Stimulated activated CD8-positive, alpha-beta memory T cell treated with anti-CD3 and anti-CD28 coated beads, Interleukin-2, amount 100 ng/mL, for 1 hour (primary cell): ENCODE measurements at regions not wholly inside any gene's neighbourhood (a gene's known extent, or its start where the extent isn't known, plus 50 kb on each side); places are given as distances from the start of the nearest gene placed in this dataset.
"Not testable (repeated sequence)": the region's sequence is repeated elsewhere in the genome, so short reads cannot be mapped to it uniquely, and the experiment has no call there.

ENCODE experiments used
- DNase-seq, 2 donors: peaks; one replicate each; pipeline ENCODE4 v3.0.0-alpha.2; 2020; ENCODE audit warnings: low read depth in 2 of 2

DNA sequence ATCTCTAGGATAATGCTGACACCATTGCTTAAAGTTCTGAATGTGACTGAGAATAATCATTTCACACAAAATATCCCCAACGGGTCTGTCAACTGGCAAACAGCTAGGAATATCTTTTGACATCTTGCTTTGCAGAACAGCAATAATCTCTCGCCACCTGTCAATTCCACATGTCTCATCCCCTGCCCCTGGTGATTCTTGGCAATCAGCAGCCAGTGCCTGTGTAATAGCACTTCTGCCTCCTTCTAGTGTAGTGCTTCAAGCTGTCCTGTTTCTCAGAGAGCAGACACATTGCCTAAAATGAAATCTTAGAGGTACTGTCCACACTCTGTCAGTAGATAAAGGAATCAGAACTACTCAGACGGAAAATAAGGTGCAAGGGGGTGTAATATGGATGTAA is 984.4 kb downstream of the LTN1 start:
- DNase-seq, result not testable (repeated sequence)

DNA sequence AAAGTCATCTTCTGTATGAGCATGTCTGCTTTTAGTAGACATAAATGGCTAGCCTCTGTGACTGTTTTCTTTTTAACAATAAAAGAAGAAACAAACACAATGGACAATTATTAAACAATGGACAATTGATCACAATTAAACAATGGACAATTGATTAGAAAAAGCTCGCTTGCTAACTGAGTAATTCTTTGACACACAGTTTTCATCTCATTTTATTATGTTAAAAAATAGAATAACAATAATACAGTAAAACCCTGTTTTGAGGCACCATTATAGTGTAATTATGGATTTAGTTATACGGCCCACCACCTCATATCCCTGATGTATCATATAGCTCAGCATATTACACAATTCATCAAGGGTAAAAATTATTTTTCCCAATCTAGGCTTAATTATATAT is 989.0 kb downstream of the LTN1 start:
- not testable (repeated sequence) for DNase-seq

DNA sequence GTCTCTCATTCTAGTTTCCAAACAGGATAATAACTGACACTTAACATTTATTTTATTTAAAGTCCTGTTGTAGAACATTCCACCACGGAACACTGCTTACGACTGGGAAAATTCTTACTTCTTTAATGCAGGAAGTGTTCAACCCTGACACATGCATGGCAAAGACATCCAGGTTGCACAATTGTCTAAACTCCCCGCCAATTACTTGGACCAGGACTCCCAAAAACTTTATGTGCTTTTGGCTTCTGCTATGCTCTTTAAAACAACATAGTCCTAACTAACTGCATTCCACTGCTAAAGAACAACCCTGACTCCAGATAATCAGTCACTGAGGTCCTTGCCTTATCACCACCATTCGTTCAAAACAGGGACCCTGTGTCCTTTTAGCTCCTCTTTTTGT is 995.8 kb downstream of the LTN1 start:
- not testable (repeated sequence) for DNase-seq

DNA sequence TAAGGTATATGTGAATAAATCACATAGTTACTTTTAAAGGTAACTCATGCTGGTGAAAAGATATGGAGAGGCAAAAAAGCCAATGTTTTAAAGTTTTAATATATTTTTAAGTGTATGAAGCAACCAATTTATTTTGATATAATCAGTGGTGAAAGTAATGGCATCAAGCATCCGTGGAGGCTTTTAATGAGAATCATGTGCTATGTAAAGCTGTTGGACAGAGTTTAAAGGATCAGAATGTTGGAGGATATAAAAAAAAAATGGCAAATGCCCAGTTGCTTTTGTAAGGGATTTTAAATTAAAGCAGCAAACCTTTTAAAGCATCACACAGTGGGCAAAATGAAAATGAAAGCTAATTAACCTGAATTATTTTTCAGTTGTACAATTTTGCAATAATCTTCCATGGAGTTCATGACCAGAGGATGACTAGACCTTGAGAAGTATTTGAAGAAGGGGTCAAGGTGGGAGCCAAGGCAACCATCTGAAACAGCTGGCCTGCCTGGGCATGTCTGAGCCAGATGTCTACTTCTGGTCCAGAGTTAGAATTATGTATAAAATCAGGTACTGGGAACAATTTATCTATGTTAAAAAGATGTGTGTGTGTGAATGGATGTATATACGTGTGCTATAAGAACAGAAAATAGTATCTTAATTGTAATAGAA is 1007.9 kb downstream of the LTN1 start:
- not testable (repeated sequence) for DNase-seq

DNA sequence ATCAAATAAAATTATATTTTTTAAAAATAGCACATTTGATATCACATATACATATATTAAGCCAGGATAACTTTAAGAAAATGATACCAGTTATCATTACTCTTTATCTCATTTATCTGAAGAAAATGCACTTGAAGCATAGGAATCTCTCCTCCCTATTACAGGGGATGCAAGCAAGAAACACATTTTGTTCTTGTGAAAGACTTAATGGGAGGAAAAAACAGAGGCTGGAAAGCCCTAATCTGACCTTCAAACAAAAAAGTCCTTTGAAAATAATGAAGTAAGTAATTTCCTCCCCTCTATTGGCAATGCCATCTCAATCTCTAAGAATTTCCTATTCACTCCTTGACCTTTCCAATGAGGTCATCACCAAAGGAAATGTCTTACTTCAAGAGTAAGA is 1012.6 kb upstream of the ADAMTS5 start:
- DNase-seq, result not testable (repeated sequence)

DNA sequence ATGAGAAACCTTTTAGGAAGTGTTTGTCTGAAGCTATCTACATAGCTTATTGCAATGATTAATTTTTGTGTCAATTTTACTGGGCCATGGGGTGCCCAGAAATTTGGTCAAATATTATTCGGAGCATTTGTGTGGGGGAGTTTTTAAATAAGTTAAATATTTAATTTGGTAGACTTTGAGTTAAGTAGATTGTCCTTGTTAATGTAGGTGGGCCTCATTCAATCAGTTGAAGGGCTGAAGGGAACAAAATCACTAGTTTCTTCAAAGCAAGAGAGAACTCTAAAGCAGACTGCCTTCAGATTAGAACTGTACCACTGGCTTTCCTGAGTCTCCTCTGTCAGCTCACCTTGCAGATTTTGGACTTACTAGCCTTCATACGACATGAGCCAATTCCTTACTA is 1008.6 kb upstream of the ADAMTS5 start:
- DNase-seq, result no peak

DNA sequence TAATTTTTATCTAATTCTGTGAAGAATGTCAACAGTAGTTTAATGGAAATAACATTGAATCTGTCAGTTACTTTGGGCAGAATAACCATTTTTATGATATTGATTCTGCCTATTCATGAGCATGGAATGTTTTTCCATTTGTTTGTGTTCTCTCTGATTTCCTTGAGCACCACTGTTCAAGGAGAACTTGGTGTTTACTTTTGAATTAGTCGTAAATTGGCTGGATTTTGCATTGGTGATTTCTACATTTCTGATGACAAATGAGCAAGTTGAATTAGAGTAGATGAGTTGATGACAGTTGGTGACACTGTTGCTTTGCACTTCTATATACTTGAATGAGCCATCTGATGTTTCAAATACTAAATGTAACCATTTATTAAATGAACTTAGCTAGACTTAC is 1007.3 kb upstream of the ADAMTS5 start:
- not testable (repeated sequence) for DNase-seq

DNA sequence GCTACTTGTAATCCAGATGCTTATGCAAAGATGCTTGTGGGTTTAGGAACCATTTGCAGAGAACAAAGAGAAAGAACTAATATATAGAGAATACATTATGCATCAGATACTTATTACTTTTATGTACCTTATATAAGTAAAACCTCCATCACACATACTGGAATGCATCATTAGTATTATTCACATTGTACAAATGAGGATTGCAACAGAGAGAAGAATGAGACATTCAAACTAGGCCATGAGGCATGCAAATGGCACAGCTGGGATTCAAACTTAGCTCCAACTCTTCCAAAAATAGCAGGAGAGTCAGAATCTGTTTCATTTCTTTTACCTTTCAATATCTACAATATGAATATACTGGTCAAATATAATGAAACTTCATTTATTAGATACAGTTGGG is 1001.4 kb upstream of the ADAMTS5 start:
- not testable (repeated sequence) for DNase-seq

DNA sequence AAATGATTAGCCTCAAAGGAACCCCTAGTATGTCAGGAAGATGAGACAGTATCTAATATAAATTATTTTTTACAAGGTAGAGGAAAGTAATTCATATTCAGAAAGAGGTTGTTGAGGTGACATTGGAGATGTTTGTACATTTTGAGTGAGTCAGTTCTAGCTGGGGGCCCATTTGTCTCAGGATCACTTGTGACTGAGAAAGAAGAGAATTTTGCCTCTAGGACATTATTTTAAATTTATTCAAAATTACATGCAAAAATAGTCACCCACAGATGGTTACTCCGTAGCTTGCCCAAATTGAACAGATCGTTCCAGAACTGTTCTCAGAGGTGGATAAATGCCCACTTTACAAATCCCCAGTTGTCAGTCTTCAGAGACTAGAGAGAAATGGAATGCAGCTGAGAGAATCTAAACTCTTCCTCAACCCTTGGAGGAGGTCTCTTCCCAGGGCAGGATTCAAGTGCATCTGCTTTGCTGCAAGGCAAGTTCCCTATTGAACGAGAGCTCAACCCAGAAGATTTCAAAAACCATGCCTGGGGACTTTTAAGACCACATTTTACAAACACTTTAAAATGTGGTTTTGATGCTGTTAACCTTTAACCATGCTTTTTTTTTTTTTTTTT is 987.8 kb upstream of the ADAMTS5 start:
- DNase-seq, result no peak

DNA sequence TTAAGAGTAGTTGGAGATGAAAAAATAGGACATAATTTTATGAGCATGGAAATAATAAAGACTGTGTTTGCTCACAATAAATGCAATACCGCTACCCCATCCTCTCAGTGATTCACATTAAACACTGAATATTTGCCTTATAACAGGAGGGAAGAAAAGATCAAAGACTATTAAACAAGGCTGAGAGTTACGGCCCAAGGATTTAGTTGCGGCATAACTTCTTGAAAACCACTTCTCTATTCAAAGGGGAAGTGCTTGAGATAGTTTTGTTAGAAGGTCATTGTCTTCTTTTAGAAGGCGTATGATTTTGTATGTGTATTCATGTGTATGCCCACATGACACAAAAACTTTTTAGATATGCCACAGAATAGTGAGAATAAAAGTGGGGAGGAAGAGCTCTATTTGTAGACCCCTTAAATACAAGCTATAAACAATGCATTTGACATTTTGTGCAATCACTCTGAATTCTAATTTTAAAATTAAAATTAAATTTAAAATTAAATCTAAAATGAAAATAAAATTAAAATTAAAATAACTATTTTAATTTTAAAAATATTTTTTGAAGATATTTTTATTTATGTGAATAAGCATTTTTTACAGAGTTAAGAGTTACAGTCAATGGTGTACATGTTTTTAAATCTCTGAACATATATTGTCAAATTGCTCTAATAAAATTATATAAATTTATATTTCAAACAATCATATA is 986.6 kb upstream of the ADAMTS5 start:
- DNase-seq, result no peak

DNA sequence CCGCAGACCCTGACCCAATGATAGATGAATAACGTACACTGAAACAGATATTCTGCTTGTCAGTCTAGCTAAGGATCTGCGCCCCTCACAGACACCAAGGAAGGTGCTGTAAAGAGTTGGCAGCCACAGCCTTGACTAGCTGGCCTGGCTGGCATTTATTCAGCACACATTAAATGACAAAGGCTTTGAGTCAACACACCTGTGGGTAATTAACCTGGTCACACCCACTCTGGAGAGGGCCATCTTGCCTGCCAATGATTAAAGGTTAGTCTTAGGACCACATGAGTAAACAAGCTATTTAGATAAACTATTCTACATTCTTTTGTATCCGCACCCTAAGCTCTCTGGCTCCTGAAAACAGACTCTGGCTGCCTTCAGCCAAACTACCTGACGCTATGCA is 982.2 kb upstream of the ADAMTS5 start:
- not testable (repeated sequence) for DNase-seq

DNA sequence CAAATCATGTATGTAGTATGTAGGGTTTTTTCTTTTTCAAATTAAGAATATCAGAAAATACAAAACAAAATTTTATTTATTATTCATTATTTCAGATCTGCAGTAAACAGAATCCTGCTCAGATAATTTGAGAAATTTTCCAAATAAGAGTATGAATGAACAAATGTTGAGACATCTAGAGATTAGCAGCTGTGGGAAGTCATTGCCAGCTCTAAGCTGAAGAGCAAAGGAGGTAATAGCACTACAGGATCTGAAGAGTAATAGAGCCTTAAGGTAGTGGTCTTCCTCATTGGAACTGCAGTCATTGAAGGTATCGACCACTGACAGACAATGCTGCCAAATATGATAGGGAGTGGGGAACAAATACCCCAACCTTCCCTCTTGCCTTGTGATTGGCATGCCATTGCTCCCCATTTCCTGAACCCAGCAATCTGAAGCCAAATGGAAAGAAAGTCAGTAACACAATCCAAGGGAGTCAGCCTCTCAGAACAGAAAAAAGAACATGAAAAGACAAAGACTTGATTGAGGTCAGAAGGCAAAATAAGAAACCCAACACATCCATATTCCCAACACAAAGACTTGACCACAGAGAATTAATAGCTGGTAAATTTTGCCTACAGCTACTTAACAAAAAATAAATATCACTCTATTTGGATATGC is 963.4 kb upstream of the ADAMTS5 start:
- DNase-seq, result not testable (repeated sequence)

DNA sequence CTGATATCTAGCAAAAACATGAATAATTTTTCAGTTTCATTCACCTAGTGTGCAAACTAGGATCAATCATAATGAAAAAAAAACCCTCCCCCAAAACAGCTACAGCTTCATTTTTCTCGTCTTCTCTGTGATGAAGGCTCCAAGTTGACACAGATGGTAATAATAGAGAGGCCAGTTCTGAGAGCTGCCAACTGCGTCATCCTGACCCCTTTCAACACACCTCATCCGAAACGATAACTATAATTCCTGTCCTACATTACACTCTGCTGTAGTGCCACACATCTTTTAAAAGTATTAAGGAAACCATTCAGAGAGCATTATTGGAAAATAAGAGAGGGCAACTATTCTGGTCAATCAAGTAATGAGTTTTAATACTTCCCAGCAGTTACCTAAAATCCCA is 962.3 kb upstream of the ADAMTS5 start:
- DNase-seq, result not testable (repeated sequence)

DNA sequence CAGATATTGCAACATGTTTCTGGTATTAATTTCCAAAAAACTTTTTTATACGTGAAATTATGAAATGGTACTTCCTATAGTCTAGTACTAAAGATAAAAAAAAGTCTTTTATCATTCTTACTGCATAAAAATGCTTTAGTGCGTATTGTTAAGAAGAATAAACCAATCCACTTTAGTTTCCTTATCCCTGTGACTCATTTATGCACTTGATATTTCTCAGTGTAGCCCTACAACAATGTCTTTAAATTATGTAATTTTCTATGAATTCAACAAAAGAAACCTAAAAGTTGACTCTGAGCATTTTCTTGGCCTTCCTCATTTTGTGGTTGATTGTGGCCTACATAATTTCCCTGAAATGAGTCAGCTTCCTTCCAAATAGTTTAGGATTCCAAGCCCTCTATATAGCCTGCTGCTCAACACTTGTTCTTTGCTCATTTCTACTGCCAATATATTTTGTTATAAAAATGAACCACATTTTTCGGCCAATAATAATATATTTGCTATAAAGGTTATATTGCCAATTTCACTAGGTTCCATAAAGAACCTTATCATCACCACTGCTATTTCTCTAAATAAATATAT is 961.7 kb upstream of the ADAMTS5 start:
- not testable (repeated sequence) for DNase-seq

DNA sequence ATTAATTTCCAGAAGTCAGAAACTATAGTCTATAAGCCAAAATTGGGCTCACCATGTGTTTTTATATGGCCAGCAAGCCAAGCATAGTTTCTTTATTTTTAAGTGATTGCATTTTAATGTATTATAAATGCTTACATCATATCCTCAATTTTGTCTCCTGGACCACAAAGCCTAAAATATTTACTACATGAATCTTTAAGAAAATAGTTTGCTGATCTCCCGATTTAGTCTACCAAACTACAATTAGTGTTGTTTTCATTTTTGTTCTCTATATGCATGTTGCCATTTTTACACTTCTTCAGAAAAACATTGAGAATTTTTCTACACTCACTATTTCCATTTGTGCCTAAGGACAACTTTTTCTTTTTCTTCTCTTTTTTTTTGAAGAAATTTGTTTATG is 954.5 kb upstream of the ADAMTS5 start:
- DNase-seq, result not testable (repeated sequence)

DNA sequence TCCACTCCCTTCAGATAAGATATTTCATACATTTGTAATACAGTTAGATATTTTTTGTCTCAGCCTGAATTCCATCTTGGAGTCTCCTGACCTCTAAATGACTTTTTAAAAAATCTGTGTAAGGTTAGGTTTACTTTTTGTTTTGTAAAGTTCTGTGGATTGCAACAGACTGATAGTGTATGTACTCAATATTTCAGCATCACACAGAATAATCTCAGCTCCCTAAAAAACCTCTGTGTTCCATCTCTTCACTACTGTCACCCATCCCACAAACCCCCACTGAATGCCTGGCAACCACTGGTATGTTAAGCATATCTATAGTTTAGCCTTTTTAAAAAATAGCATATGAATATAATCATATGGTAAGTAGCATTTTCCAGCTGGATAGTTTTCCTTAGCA is 951.1 kb upstream of the ADAMTS5 start:
- DNase-seq, result not testable (repeated sequence)

DNA sequence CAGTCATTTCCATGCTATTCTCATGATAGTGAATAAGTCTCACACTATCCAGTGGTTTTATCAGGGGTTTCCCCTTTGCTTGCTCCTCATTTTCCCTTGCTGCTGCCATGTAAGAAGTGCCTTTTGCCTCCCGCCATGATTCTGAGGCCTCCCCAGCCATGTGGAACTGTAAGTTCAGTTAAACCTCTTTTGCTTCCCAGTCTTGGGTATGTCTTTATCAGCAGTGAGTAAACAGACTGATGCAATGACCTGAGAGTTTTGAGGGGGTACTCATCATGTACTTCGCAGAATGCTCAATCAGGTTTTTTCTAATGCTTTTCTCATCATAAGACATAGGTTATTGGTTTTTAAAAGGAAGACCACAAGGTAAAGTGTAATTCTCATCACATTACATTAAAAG is 949.4 kb upstream of the ADAMTS5 start:
- DNase-seq, result not testable (repeated sequence)

DNA sequence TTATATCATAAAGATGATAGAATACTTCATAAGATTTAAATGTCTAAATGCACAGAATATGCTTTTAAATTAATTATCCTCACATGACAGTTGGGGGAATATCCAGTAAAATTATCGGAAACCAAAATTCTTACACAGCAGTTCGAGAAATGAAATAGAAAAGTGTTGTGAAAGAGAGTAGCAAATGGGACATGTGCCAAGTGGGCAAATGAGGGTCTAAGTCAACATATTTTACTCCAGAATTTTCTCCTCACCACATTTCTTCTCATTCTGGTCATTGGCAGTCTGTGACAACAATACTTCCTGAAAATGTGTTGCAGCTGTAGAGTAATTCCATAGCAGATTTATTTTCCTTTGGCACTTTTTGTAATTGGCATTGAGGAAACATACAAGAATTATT is 945.2 kb upstream of the ADAMTS5 start:
- not testable (repeated sequence) for DNase-seq

DNA sequence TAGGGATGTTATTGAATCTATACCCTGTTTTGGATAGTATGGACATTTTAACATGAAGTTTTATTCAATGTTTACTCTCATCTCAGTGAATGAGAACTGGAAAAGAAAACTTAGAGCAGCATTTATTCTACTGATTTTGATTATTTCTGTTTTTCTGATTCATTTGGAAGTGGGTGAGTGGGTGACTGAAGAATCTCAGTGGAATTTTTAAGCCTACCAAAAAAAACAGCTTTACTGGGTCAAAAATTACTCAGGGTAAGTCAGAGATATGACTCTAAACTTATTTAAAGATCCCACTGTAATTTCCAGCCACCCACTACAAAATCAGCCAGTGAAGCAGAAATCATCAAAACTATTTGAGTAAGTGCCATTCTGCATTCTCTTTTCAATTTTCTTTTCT is 942.6 kb upstream of the ADAMTS5 start:
- DNase-seq, result not testable (repeated sequence)

DNA sequence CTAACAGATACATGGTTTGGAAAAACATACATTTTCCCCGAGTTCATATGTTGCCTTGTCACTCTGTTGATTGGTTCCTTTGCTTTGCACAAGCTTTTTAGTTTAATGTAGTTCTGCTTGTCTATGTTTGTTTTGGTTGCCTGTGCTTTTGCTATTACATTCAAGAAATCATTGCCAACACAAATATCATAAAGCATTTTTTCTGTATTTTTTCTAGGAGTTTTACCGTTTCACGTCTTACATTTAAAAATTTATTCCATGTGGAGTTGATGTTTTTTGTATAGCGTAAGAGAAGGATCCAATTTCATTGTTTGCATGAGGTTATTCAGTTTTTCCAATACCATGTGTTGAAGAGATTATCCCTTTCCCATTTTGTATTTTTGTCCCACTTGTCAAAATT is 941.9 kb upstream of the ADAMTS5 start:
- DNase-seq, result not testable (repeated sequence)

DNA sequence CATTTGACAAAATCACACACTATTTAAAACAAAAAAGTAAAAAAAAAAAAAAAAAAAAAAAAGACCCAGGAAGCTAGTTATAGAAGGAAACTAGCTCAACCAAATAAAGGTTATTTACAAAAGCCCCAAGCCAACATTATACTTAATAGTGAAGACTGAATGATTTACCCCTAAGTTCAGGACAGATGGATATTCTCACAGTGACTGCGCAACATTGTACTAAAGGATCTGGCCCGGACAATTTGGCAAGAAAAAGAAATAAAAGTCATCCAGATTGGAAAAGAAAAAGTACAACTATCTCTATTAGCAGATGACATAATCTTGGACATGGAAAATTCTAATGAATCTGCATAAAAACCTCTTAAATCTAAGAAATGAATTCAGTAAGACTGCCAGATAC is 936.0 kb upstream of the ADAMTS5 start:
- not testable (repeated sequence) for DNase-seq

DNA sequence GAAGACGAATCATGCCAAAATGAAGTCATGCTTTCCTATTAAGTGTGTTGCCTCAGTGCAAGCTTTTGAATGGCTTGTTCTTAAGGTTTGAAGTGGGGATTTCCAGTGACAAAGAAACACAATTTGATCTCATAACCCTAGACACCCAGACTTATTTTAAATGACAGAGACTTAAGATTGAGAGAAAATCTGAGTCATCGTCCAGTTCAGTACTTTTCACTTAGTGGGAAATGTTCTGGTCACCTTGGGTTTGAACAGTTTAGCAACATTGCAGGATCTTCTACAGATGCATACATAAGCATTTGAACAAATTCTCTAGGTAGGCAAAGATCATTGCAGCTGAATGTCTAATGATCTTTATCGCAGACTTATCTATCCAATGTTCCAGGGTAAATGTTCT is 926.7 kb upstream of the ADAMTS5 start:
- DNase-seq, result not testable (repeated sequence)
